IMR-90 (cell line): ENCODE measurements at regions not wholly inside any gene's neighbourhood (a gene's known extent, or its start where the extent isn't known, plus 50 kb on each side); places are given as distances from the start of the nearest gene placed in this dataset.

Experiments used
- ATAC-seq: fragments of 200-7000 bp; cut with Tn5 transposase; 2 replicates; pipeline ENCODE4 v1.9.1; 2020; ENCODE audit warnings: low read depth, mild to moderate bottlenecking, moderate library complexity
- BruUV-seq: library from RNA; stranded (reverse); fragments of 400-500 nt; replicated peaks from 2 replicates; lab custom pipeline; 2021; lab: Mats Ljungman, UMichigan
- CTCF ChIA-PET: fragments of 300-600 bp; formaldehyde crosslinking; extraction: SDS; loops from one replicate; lab custom pipeline; 2021; ENCODE audit warnings: antibody characterized with exemption; lab: Yijun Ruan, JAX
- POLR2A ChIA-PET: fragments of 300-600 bp; sonication (Branson Sonifier 250); formaldehyde crosslinking; loops from one replicate; lab custom pipeline; 2022; ENCODE audit warnings: antibody characterized with exemption; ENCODE audit not compliant: unreplicated experiment; lab: Charles Lee
- DNase-seq: peaks from one replicate; pipeline ENCODE4 v3.0.0; 2013
- H2AFZ ChIP-seq: replicated peaks from 2 replicates; pipeline ENCODE3; 2013; ENCODE audit warnings: low read length, mild to moderate bottlenecking; ENCODE audit not compliant: poor library complexity
- H2AK5ac ChIP-seq: 2 replicates; pipeline ENCODE4 v1.6.1; 2013; ENCODE audit warnings: low read depth, low read length, inconsistent platforms
- H2AK9ac ChIP-seq: replicated peaks from 2 replicates; pipeline ENCODE3; 2013; ENCODE audit warnings: mild to moderate bottlenecking, low read depth, low read length, moderate library complexity; ENCODE audit not compliant: poor library complexity
- H2BK120ac ChIP-seq: 2 replicates; pipeline ENCODE4 v1.6.1; 2013; ENCODE audit warnings: low read depth, low read length, inconsistent platforms
- H2BK15ac ChIP-seq: 3 replicates; pipeline ENCODE4 v1.6.1; 2013; ENCODE audit warnings: low read depth, low read length, inconsistent platforms
- H2BK20ac ChIP-seq: 2 replicates; pipeline ENCODE4 v1.6.1; 2013; ENCODE audit warnings: low read depth, mild to moderate bottlenecking, inconsistent platforms, low read length, moderate library complexity
- H2BK5ac ChIP-seq: 2 replicates; pipeline ENCODE4 v1.6.1; 2013; ENCODE audit warnings: mild to moderate bottlenecking, low read depth, low read length, inconsistent platforms; ENCODE audit not compliant: poor library complexity, severe bottlenecking
- H3K14ac ChIP-seq: replicated peaks from 2 replicates; pipeline ENCODE4 v1.6.1; 2013; ENCODE audit warnings: low read depth, low read length, inconsistent platforms
- H3K18ac ChIP-seq: 2 replicates; pipeline ENCODE4 v1.6.1; 2013; ENCODE audit warnings: low read depth, low read length, control low read depth
- H3K23ac ChIP-seq: 2 replicates; pipeline ENCODE4 v1.6.1; 2013; ENCODE audit warnings: low read depth, low read length, inconsistent platforms
- H3K27ac ChIP-seq: 2 replicates; pipeline ENCODE4 v1.5.1; 2013; ENCODE audit warnings: mild to moderate bottlenecking, control low read depth, low read length; ENCODE audit not compliant: insufficient read depth
- H3K27me3 ChIP-seq: 2 replicates; pipeline ENCODE4 v1.6.1; 2013; ENCODE audit warnings: low read length; ENCODE audit not compliant: control insufficient read depth, insufficient read depth
- H3K36me3 ChIP-seq: 2 replicates; pipeline ENCODE4 v1.6.1; 2013; ENCODE audit warnings: low read length, mixed read lengths; ENCODE audit not compliant: control insufficient read depth, insufficient read depth
- H3K4ac ChIP-seq: 2 replicates; pipeline ENCODE4 v1.6.1; 2013; ENCODE audit warnings: low read depth, low read length, inconsistent platforms
- H3K4me1 ChIP-seq: 2 replicates; pipeline ENCODE4 v1.6.1; 2013; ENCODE audit warnings: low read length, mixed read lengths; ENCODE audit not compliant: control insufficient read depth, insufficient read depth
- H3K4me2 ChIP-seq: 2 replicates; pipeline ENCODE4 v1.6.1; 2013; ENCODE audit warnings: low read depth, mild to moderate bottlenecking, control low read depth, low read length, moderate library complexity
- H3K4me3 ChIP-seq: 2 replicates; pipeline ENCODE4 v1.5.1; 2013; ENCODE audit warnings: low read depth, mild to moderate bottlenecking, control low read depth, low read length, moderate library complexity; ENCODE audit not compliant: insufficient read depth
- H3K56ac ChIP-seq: 2 replicates; pipeline ENCODE4 v1.6.1; 2013; ENCODE audit warnings: low read length, inconsistent platforms; ENCODE audit not compliant: insufficient read depth; ENCODE audit errors: extremely low read depth
- H3K79me1 ChIP-seq, 2 experiments: 2 replicates each; pipeline ENCODE4 v1.6.1; 2013; ENCODE audit warnings: low read length in 2 of 2, inconsistent platforms in 1 of 2, low read depth in 1 of 2
- H3K9ac ChIP-seq: 2 replicates; pipeline ENCODE4 v1.6.1; 2013; ENCODE audit warnings: low read depth, low read length, control low read depth
- H3K9me1 ChIP-seq: 2 replicates; pipeline ENCODE4 v1.6.1; 2013; ENCODE audit warnings: low read length, inconsistent platforms; ENCODE audit not compliant: insufficient read depth
- H3K9me3 ChIP-seq: 2 replicates; pipeline ENCODE4 v1.6.1; 2013; ENCODE audit warnings: low read length; ENCODE audit not compliant: control insufficient read depth, insufficient read depth
- H4K20me1 ChIP-seq: 2 replicates; pipeline ENCODE4 v1.6.1; 2013; ENCODE audit warnings: low read length, inconsistent platforms; ENCODE audit not compliant: insufficient read depth
- H4K5ac ChIP-seq: 2 replicates; pipeline ENCODE4 v1.6.1; 2013; ENCODE audit warnings: mild to moderate bottlenecking, low read depth, low read length, control low read depth
- H4K8ac ChIP-seq, 2 experiments: 2 replicates each; pipeline ENCODE4 v1.6.1; 2013; ENCODE audit warnings: low read depth in 2 of 2, low read length in 2 of 2, control low read depth in 1 of 2, inconsistent platforms in 1 of 2
- H4K91ac ChIP-seq: 2 replicates; pipeline ENCODE4 v1.6.1; 2013; ENCODE audit warnings: low read depth, low read length, inconsistent platforms; ENCODE audit not compliant: insufficient read depth
- CEBPB ChIP-seq: IDR thresholded peaks from 2 replicates; pipeline ENCODE4 v1.6.1; 2012; ENCODE audit warnings: low read depth, low read length, improper control_type of control experiment
- SMC3 ChIP-seq: fragments of 150-350 bp; IDR thresholded peaks from 2 replicates; pipeline ENCODE4 v1.6.1; 2016; ENCODE audit warnings: low read depth, mild to moderate bottlenecking, antibody characterized with exemption, low read length, moderate library complexity
- WGBS, 2 experiments: methylation state at CpG; one replicate each; pipeline versions ENCODE4 v1.1.5 to v1.1.7; 2013; ENCODE audit warnings: missing lambda C conversion rate in 2 of 2; ENCODE audit not compliant: insufficient read length in 1 of 2; ENCODE audit errors: extremely low coverage in 2 of 2; 5-methylcytosine and 5-hydroxymethylcytosine counted together
- dilution Hi-C: fragments of 300-500 bp; cut with HindIII; formaldehyde crosslinking; loops from one replicate; pipeline ENCODE4 v1.14.3; 2018; ENCODE audit warnings: low sequenced_read_pairs; ENCODE audit not compliant: unreplicated experiment
- in situ Hi-C: fragments of 300-500 bp; cut with MboI; formaldehyde crosslinking; loops from 3 replicates; pipeline ENCODE4 v1.14.3; 2019; ENCODE audit warnings: low sequenced_read_pairs, inconsistent platforms, mixed read lengths
- intact Hi-C: fragments of 100-400 bp; cut with micrococcal nuclease; formaldehyde crosslinking; loops from 2 replicates; pipeline ENCODE4 v1.10.0; 2022

GRCh38 chr12:114480337-114481199 lies 74.6 kb upstream of the TBX5 start:
- peak overlapping the region; percentile 85 for H3K4me3 ChIP-seq
- DNase-seq: peak; percentile 56

More at GRCh38 chr12:114480337-114481199, 74.6 kb upstream of the TBX5 start:
- Histone ChIP-seq H3K79me1 (no peaks in the 10 kb centered on the region; a peak in 1 of 4 replicates), H2AK5ac (no peak overlapping the region), H2BK120ac (peak overlapping the region; percentile 82), H4K5ac (no peak overlapping the region), H3K14ac (peak overlapping the region; percentile 50; the same call in 1 of the 2 replicates), H3K9me3 (no peaks in the 10 kb centered on the region), H3K27me3 (peaks cover 28% of the 10 kb centered on the region), H2BK5ac (no peak overlapping the region), H2AK9ac (peak overlapping the region; percentile 7), H2AFZ (peak overlapping the region; percentile 90), H4K91ac (peak overlapping the region; percentile 66), H3K4ac (no peak overlapping the region; the same call in 1 of the 2 replicates), H3K18ac (peak overlapping the region; percentile 70; the same call in 1 of the 2 replicates), H4K20me1 (no peaks in the 10 kb centered on the region), H2BK20ac (peak overlapping the region; percentile 62), H3K23ac (peak overlapping the region; percentile 84; the same call in 1 of the 2 replicates), H3K56ac (peak overlapping the region; percentile 25; the same call in 1 of the 2 replicates), H3K4me1 (no peaks in the 10 kb centered on the region; the same call in 1 of the 2 replicates), H3K9me1 (no peaks in the 10 kb centered on the region), H4K8ac (peak overlapping the region in 1 of 2 experiments; percentile 26; a peak in 1 of 4 replicates), H3K27ac (peak overlapping the region; percentile 35), H3K9ac (peak overlapping the region; percentile 83), H2BK15ac (peak overlapping the region; percentile 33; the same call in 1 of the 3 replicates), H3K4me2 (peak overlapping the region; percentile 92), H3K36me3 (no peaks in the 10 kb centered on the region)
- WGBS, 2 experiments: 0% methylated on average over 2 of the region's 34 CpGs; no CpG with 5 or more reads in 1 of the 2 experiments
- ChIA-PET POLR2A (interaction anchor here (1.4 kb wide), 1 partner anchor 75 kb away, joined by 3 read pairs; the partner anchor contains the start of gene TBX5), CTCF (interaction anchor here (0.6 to 1.0 kb wide), 7 partner anchors 11 to 500 kb away, joined by 3 to 6 read pairs (median 4); no protein-coding TSS in a partner anchor)
- dilution Hi-C loops: no loop called here
- in situ Hi-C loops: no loop called here
- intact Hi-C loops: no loop called here
- TF ChIP-seq CEBPB (peak; percentile 82), SMC3 (no peak)
- ATAC-seq: peak; percentile 19
- BruUV-seq: no TSS peak
